Sigmoid colon (tissue), 3 donors: ENCODE measurements at regions not wholly inside any gene's neighbourhood (a gene's known extent, or its start where the extent isn't known, plus 50 kb on each side); places are given as distances from the start of the nearest gene placed in this dataset.

Source experiments
- CTCF ChIP-seq, 4 experiments: fragments of 450-650 bp in 3 of 4; fragments of 200-600 bp in 1 of 4; IDR thresholded peaks; one replicate each; pipeline ENCODE4 v1.5.1; 2016 to 2019; ENCODE audit warnings: antibody characterized with exemption in 4 of 4, mild to moderate bottlenecking in 3 of 4, moderate library complexity in 2 of 4
- POLR2A ChIP-seq, 2 donors: fragments of 450-650 bp; IDR thresholded peaks; one replicate each; pipeline ENCODE4 v1.6.1; 2016; ENCODE audit warnings: antibody characterized with exemption in 2 of 2, mild to moderate bottlenecking in 2 of 2, moderate library complexity in 2 of 2

- TF ChIP-seq POLR2A (IDR thresholded peaks at IDR 0.05) (no peak), CTCF (IDR thresholded peaks at IDR 0.05) (no peak)
Observed at GRCh38 chr16:18050234-18050633, 286.3 kb downstream of the NPIPA8 start.
